RKO (cell line): ENCODE measurements at regions not wholly inside any gene's neighbourhood (a gene's known extent, or its start where the extent isn't known, plus 50 kb on each side); places are given as distances from the start of the nearest gene placed in this dataset.

Experiments used
- DNase-seq: peaks from one replicate; pipeline ENCODE4 v3.0.0-alpha.2; 2016; ENCODE audit warnings: low spot score

GRCh38 chr1:223486932-223487886 is 94.0 kb downstream of the CCDC185 start:
- no peak for DNase-seq

- DNase-seq = no peak
These were observed 94.7 kb downstream of the CCDC185 start for GRCh38 chr1:223487887-223488259.

GRCh38 chr1:223489439-223489838 is 96.2 kb downstream of the CCDC185 start:
- no peak for DNase-seq

GRCh38 chr1:223490256-223490655 is 97.0 kb downstream of the CCDC185 start:
- no peak for DNase-seq
